Prostate gland (tissue), 2 donors: ENCODE measurements at regions not wholly inside any gene's neighbourhood (a gene's known extent, or its start where the extent isn't known, plus 50 kb on each side); places are given as distances from the start of the nearest gene placed in this dataset.

Experiments used
- CTCF ChIP-seq, 4 experiments: fragments of 200-600 bp in 2 of 4; fragments of 450-650 bp in 2 of 4; sonication (generic) in 2 of 4; IDR thresholded peaks; 1 replicate in 3 of 4; 2 replicates in 1 of 4; pipeline ENCODE4 v1.5.1; 2016 to 2019; ENCODE audit warnings: antibody characterized with exemption in 4 of 4, mild to moderate bottlenecking in 2 of 4, moderate library complexity in 2 of 4
- POLR2AphosphoS5 ChIP-seq: sonication (generic); formaldehyde crosslinking; IDR thresholded peaks from one replicate; pipeline ENCODE4 v1.6.1; 2017; ENCODE audit warnings: antibody characterized with exemption

GRCh38 chr2:30336084-30336483, 104.8 kb downstream of the LBH start:
- no peak for TF ChIP-seq CTCF (IDR thresholded peaks at IDR 0.05)
- no peak for TF ChIP-seq POLR2AphosphoS5
